ENCODE measurements at regions not wholly inside any gene's neighbourhood (a gene's known extent, or its start where the extent isn't known, plus 50 kb on each side); places are given as distances from the start of the nearest gene placed in this dataset.

- ChIA-PET POLR2A (no interaction called here), CTCF (no interaction called here)
- H3K9ac ChIP-seq (replicated peaks; ENCODE audit: extremely low read depth, insufficient read depth, low read length): no peak overlapping the region
- no peak overlapping the region for H2AFZ ChIP-seq (ENCODE audit: low read depth, low read length)
- DNase-seq (ENCODE audit: low read depth, low spot score) (no peak), FAIRE-seq (no peak)
- H3K4me2 ChIP-seq (ENCODE audit: insufficient read depth, low read length): no peak overlapping the region
- H3K36me3 ChIP-seq (ENCODE audit: control insufficient read depth in 2 of 2, extremely low read depth in 1 of 2, insufficient read depth in 2 of 2, low read length in 2 of 2): no peaks in the 10 kb centered on the region
- TF ChIP-seq EZH2 (IDR thresholded peaks at IDR 0.05; ENCODE audit: borderline replicate concordance, low read depth, low read length, severe bottlenecking): no peak
- TF ChIP-seq FOS (IDR thresholded peaks at IDR 0.05; ENCODE audit: borderline replicate concordance, insufficient read depth, low read length): no peak
- TF ChIP-seq POLR2AphosphoS5 (IDR thresholded peaks at IDR 0.05; ENCODE audit: insufficient read depth, low read depth, low read length): no peak
- TF ChIP-seq JUN (IDR thresholded peaks at IDR 0.05; ENCODE audit: borderline replicate concordance, insufficient read depth, insufficient read length, low read depth): no peak
- TF ChIP-seq GATA2 (IDR thresholded peaks at IDR 0.05; ENCODE audit: insufficient read depth, insufficient read length, low read depth, low read length): no peak
- TF ChIP-seq MYC (IDR thresholded peaks at IDR 0.05; ENCODE audit: low read depth, low read length): no peak
- no peak for TF ChIP-seq MAX (IDR thresholded peaks at IDR 0.05; ENCODE audit: insufficient read depth, insufficient read length)
- no peak for TF ChIP-seq POLR2A (IDR thresholded peaks at IDR 0.05; ENCODE audit: low read depth, low read length)
- no peak overlapping the region for H3K27ac ChIP-seq (ENCODE audit: insufficient read depth, low read depth, low read length)
- dilution Hi-C loops (cut with MboI; ENCODE audit: extremely low pct_ligation_motif_present, low sequenced_read_pairs) (no loop called here), intact Hi-C loops (cut with micrococcal nuclease) (no loop called here)
- H3K79me2 ChIP-seq (ENCODE audit: control insufficient read depth, insufficient read depth, low read length): no peaks in the 10 kb centered on the region
- no TSS peak for BruUV-seq (replicated peaks)
- no peaks in the 10 kb centered on the region for H3K27me3 ChIP-seq (ENCODE audit: control insufficient read depth in 2 of 2, insufficient read depth in 2 of 2, low read length in 2 of 2)
- no peaks in the 10 kb centered on the region for H3K4me1 ChIP-seq (ENCODE audit: control insufficient read depth, extremely low read depth, insufficient read depth, low read length)
- no peak overlapping the region for H3K4me3 ChIP-seq (replicated peaks in 1 of 3; ENCODE audit: insufficient read depth in 1 of 3, low read depth in 1 of 3, low read length in 3 of 3)
- peaks cover 1% of the 10 kb centered on the region for H3K9me3 ChIP-seq (replicated peaks; ENCODE audit: control insufficient read depth, insufficient read depth, low read length)
- H3K9me1 ChIP-seq (replicated peaks; ENCODE audit: control insufficient read depth, extremely low read depth, insufficient read depth, low read length): no peaks in the 10 kb centered on the region
- no peaks in the 10 kb centered on the region for H4K20me1 ChIP-seq (replicated peaks; ENCODE audit: control insufficient read depth, extremely low read depth, insufficient read depth, low read length)
Measured at GRCh38 chr10:128796396-128796912, 670.2 kb upstream of the MKI67 start.

GRCh38 chr10:128802062-128802461, 665.0 kb upstream of the MGMT start:
- H3K4me1 ChIP-seq (ENCODE audit: control insufficient read depth, extremely low read depth, insufficient read depth, low read length): no peaks in the 10 kb centered on the region
- no peak for TF ChIP-seq CTCF (IDR thresholded peaks at IDR 0.05; ENCODE audit: extremely low read depth in 1 of 2, insufficient read depth in 1 of 2, low read depth in 1 of 2, low read length in 2 of 2)
- TF ChIP-seq JUN (IDR thresholded peaks at IDR 0.05; ENCODE audit: borderline replicate concordance, insufficient read depth, insufficient read length, low read depth): no peak
- no peak for TF ChIP-seq POLR2A (IDR thresholded peaks at IDR 0.05; ENCODE audit: low read depth, low read length)
- no peak for TF ChIP-seq FOS (IDR thresholded peaks at IDR 0.05; ENCODE audit: borderline replicate concordance, insufficient read depth, low read length)
- H3K9me1 ChIP-seq (replicated peaks; ENCODE audit: control insufficient read depth, extremely low read depth, insufficient read depth, low read length): no peaks in the 10 kb centered on the region
- H3K9me3 ChIP-seq (replicated peaks; ENCODE audit: control insufficient read depth, insufficient read depth, low read length): no peaks in the 10 kb centered on the region
- intact Hi-C loops (cut with micrococcal nuclease): no loop called here
- no TSS peak for BruUV-seq (replicated peaks)
- no peak overlapping the region for H3K9ac ChIP-seq (replicated peaks; ENCODE audit: extremely low read depth, insufficient read depth, low read length)
- FAIRE-seq (no peak), DNase-seq (ENCODE audit: low read depth, low spot score) (no peak)
- no peaks in the 10 kb centered on the region for H3K27me3 ChIP-seq (ENCODE audit: control insufficient read depth in 2 of 2, insufficient read depth in 2 of 2, low read length in 2 of 2)
- ChIA-PET CTCF (no interaction called here), POLR2A (no interaction called here)
- H3K4me2 ChIP-seq (ENCODE audit: insufficient read depth, low read length): no peak overlapping the region
- dilution Hi-C loops (cut with MboI; ENCODE audit: extremely low pct_ligation_motif_present, low sequenced_read_pairs): no loop called here
- no peak overlapping the region for H3K27ac ChIP-seq (ENCODE audit: insufficient read depth, low read depth, low read length)
- no peaks in the 10 kb centered on the region for H4K20me1 ChIP-seq (replicated peaks; ENCODE audit: control insufficient read depth, extremely low read depth, insufficient read depth, low read length)
- no peak overlapping the region for H2AFZ ChIP-seq (ENCODE audit: low read depth, low read length)
- no peak overlapping the region for H3K4me3 ChIP-seq (replicated peaks in 1 of 3; ENCODE audit: insufficient read depth in 1 of 3, low read depth in 1 of 3, low read length in 3 of 3)
- H3K79me2 ChIP-seq (ENCODE audit: control insufficient read depth, insufficient read depth, low read length): no peaks in the 10 kb centered on the region
- H3K36me3 ChIP-seq (ENCODE audit: control insufficient read depth in 2 of 2, extremely low read depth in 1 of 2, insufficient read depth in 2 of 2, low read length in 2 of 2): no peaks in the 10 kb centered on the region
